ENCODE measurements at regions not wholly inside any gene's neighbourhood (a gene's known extent, or its start where the extent isn't known, plus 50 kb on each side); places are given as distances from the start of the nearest gene placed in this dataset.
"Not testable (repeated sequence)": the region's sequence is repeated elsewhere in the genome, so short reads cannot be mapped to it uniquely, and the experiment has no call there.

DNA sequence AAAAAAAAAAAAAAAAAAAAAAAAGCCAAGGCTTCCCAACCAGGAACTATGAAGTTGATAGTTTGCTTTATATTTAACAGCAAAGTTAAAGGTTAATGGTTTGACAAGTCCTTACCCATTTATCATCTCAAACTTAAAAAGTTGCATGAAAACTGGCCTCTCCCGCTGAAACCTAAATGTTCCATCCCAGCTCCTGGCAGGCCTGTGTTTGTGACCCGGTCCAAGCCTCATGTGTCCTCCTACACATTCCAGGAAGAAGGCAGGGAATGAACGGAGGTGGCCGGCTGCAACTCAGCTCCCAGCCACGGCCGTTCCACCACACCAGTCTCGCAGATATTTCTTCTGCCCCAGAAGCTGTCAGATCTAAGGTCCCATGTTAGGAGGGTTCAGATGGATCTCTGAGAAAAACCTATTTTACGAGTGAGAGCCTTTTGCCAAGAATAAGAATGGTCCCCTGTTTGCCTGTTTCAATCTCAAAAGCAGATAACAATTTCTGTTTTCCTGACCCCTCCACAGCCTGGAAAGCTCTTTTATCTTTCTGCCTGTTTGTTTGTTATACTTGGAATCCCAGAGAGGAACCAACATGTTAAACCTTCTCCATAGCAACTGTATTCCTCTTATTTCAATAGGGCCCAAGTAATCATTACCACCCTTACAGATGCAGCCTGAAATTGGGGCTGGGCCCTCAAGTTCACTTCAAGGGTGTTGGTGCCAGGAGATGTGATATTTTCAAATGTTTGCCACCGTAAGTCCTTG is 56.5 kb downstream of the KCTD12 start:
- in situ Hi-C loops (cut with MboI; ENCODE audit: low pct_unique_long_range_greater_than_20kb, low sequenced_read_pairs): no loop called here
- no peak for DNase-seq

DNA sequence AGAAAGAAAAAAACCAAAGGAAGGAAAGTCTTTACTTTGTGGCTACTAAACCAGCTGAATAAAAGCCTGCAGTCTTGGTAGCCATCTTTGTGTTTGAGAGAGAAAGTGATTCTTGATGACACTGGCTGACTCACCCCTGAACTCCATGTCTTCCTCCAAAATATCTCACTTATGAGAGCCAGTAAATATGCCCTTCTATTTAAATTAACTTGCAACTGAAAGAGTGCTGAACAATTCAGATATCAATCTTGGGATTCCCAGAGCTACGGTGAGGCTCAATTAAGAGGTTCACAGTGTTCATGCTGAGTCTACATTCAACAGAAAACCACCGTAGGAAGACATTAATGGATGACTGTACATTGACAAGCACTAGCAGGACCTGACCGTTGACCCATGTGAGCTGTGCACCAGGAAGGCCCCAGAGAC is 57.9 kb downstream of the KCTD12 start:
- in situ Hi-C loops (cut with MboI; ENCODE audit: low pct_unique_long_range_greater_than_20kb, low sequenced_read_pairs): no loop called here
- DNase-seq: no peak

- no peak for DNase-seq
- in situ Hi-C loops (cut with MboI; ENCODE audit: low pct_unique_long_range_greater_than_20kb, low sequenced_read_pairs): no loop called here
These were observed 59.7 kb downstream of the KCTD12 start for GRCh38 chr13:76826527-76826926.

DNA sequence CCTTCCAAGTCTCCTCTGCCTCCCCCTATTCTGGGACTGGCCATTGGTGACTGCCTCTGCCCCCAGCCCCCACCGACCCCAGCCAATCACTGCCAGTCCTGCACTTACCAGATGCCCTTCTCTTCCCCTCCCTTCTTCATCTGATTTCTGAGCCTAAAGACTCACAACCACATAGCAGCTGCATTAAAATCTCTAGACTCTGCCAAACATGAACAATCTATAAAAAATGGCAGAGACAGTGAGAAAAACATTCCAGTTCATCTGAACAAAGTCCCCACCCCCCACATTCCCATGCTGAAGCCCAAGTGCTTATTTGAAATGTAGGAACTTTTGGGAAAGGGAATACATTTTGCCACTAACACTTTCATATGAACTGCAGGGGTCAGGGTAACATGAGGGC is 60.8 kb downstream of the KCTD12 start:
- in situ Hi-C loops (cut with MboI; ENCODE audit: low pct_unique_long_range_greater_than_20kb, low sequenced_read_pairs): no loop called here

GRCh38 chr13:76823969-76824368 is 62.2 kb downstream of the KCTD12 start:
- no peak for DNase-seq
- in situ Hi-C loops (cut with MboI; ENCODE audit: low pct_unique_long_range_greater_than_20kb, low sequenced_read_pairs): no loop called here

More for the DNA sequence above, 60.8 kb downstream of the KCTD12 start:
- DNase-seq: no peak

- DNase-seq: peak; percentile 25
- in situ Hi-C loops (cut with MboI; ENCODE audit: low pct_unique_long_range_greater_than_20kb, low sequenced_read_pairs): no loop called here
These were observed 63.4 kb downstream of the KCTD12 start for GRCh38 chr13:76822698-76823267.

DNA sequence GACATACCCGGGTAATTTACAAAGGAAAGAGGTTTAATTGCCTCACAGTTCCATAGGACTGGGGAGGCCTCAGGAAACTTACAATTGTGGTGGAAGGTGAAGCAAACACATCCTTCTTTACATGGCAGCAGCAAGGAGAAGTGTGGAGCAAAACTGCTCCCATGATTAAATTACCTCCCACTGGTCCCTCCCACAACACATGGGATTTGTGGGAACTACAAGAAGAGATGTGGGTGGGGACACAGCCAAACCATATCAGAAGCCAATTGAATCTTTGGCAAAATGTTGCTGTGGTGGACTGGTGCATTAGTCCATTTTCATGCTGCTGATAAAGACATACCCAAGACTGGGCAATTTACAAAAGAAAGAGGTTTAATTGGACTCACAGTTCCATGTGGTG is 65.0 kb downstream of the KCTD12 start:
- in situ Hi-C loops (cut with MboI; ENCODE audit: low pct_unique_long_range_greater_than_20kb, low sequenced_read_pairs); DNase-seq: not testable (repeated sequence)

DNA sequence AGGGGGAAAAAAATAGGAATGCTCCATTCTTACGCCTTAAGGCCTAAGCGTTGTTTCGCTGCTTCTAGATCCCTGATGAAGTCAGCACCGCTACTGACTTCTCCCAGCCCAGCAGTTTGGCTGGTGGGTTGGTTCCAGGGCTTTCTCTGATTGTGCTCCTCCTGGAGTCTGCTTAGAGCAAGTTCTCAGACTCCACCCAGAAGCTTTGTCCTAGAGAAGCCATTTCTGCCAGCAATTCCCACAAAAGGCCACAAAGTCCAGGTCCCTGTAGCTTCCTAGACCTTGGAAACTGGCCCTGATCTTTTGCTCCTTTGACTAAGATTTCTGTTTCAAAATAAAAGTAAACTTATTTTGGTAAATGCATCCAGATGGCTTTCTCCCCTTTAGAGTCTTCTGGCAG is 65.4 kb downstream of the KCTD12 start:
- in situ Hi-C loops (cut with MboI; ENCODE audit: low pct_unique_long_range_greater_than_20kb, low sequenced_read_pairs): no loop called here
- DNase-seq: no peak

DNA sequence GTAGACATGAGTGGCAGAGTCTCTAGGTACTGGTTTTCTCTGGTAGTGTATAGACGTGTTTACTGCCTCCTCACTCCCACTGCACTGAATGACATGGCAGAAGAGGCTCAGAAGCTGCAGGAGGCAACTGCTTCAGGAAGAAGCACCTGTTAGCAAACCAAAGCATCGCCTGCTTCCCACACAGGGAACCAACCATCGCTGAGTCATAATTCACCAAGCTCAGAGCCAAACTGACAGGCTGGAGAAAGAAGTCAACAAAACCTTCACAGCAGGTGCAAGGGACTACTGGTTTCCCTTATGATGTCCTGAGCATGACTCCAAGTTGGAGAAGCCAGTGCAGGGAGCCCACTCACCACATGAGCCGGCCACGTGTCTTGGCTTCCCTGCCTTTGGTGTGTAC is 69.8 kb downstream of the KCTD12 start:
- in situ Hi-C loops (cut with MboI; ENCODE audit: low pct_unique_long_range_greater_than_20kb, low sequenced_read_pairs): no loop called here
- no peak for DNase-seq

DNA sequence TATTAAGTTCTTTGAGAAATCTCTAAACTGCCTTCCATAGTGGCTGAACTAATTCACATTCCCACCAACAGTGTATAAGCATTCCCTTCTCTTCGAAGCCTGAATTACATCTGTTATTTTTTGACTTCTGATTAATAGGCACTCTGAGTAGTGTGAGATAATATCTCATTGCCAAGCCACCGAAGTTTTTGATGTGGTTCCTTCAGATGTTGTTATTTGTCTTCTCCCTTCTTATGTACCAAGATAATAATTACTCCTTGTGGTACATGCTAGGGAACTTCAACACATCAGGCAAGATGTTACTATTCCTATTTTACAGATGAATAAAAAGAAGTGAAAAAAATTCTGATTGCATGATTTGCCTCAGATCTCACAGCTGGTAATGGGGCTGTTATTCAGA is 70.9 kb downstream of the KCTD12 start:
- in situ Hi-C loops (cut with MboI; ENCODE audit: low pct_unique_long_range_greater_than_20kb, low sequenced_read_pairs): no loop called here
- DNase-seq: no peak

DNA sequence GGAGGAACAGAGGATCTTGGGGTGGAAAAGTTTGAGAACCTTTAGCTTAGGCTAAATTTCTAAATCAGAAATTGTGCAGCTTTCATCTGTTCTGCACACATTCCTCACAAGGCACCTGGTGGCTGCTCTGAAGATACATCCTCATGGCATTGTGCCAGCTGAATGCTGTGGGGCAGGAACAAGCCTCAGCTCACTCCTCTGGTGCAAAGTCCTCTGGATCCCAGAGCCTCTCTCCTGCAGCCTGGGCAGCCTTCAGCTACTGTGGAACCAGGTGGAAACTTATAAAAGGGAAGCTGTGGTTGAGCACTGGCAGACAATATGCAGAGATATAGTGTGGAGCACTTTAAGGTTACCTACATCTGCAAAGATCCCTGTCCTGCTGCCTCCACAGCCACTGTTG is 72.3 kb downstream of the KCTD12 start:
- in situ Hi-C loops (cut with MboI; ENCODE audit: low pct_unique_long_range_greater_than_20kb, low sequenced_read_pairs): no loop called here
- DNase-seq: peak; percentile 14

DNA sequence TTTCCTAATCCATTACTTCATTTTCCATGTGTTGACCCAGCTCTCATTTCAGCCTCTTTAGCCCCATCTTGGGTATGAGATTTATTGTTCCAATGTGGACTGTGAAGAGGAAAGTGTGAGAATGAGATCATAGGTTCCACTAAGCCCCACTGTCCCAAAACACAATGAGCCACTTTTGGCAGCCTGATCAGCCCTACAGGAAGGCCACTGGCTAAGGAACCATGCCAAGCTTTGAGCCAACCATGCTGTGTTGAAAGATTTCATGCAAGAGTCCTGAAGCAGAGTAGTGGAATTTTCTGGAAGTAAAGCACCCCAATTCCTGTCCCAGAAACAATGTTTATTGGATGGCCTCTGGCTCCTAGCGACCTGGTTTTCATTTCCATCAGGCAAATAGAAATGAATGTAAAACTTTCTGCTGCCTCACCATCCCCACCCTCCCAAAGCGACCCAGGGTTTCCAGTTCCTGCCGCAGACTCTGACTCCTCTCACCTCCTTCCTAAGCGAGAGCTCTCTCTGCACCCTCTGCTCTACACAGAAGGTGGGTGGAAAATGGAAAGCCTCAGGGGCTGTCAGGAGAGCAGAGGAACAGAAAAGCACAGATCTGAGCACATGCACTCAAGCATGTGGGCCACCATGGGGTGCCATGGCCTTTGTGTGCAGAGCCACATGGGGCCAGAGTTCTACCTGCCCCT is 73.1 kb downstream of the KCTD12 start:
- in situ Hi-C loops (cut with MboI; ENCODE audit: low pct_unique_long_range_greater_than_20kb, low sequenced_read_pairs): no loop called here
- no peak for DNase-seq

DNA sequence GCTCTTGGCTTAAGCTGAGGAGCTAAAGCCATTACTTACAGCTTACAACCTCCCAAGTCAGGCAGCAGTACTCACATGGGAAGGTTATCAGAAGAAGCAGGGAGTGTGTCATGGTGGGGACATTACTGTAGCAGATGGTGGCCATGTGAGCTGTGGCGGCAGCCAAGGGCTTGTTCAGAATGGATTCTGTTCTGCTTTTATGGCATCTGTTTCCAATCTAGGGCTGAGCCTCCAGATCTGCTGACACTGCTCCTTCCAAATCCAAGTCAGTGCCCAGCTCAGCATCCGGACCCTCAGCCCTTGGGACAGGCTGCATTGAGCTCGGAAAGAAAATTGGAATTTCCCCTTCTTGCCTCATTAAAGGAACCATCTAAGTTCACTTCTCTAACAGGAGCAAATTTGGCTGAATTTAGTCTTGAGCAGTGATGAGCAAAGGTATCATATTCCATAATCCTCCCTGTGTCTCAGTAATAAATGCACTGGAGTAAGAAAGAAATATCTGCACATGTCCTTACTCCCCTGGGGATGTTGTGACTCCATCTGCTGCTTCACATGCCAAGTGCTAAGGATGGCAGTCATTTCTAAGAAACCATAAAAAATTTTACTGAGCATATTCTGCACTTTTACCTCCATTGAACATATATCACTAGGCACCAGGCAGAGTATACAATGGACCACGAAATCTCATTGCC is 73.9 kb downstream of the KCTD12 start:
- no peak for DNase-seq
- in situ Hi-C loops (cut with MboI; ENCODE audit: low pct_unique_long_range_greater_than_20kb, low sequenced_read_pairs): no loop called here

DNA sequence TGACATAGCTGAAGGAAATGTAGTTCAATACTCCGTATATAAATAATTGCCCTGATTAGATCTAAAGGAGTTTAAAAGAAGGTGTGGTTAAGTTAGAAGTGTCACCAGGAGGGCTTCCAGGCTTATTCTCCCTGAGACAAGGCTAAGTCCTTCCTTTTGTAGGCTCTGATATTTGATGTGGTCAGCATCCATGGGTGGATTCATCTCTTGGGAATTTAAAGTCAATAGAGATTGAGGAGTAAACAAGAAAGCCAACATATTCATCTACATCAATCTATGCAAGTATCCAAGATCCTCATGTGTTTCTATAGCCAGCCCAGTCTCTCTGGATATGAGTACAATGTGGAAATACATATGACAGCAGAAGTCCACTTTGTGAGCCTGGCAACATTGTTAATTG is 76.8 kb downstream of the KCTD12 start:
- DNase-seq: no peak
- in situ Hi-C loops (cut with MboI; ENCODE audit: low pct_unique_long_range_greater_than_20kb, low sequenced_read_pairs): no loop called here

GRCh38 chr13:76808927-76809326 is 77.3 kb downstream of the KCTD12 start:
- no peak for DNase-seq
- in situ Hi-C loops (cut with MboI; ENCODE audit: low pct_unique_long_range_greater_than_20kb, low sequenced_read_pairs): no loop called here

GRCh38 chr13:76804801-76805200 is 81.4 kb downstream of the KCTD12 start:
- in situ Hi-C loops (cut with MboI; ENCODE audit: low pct_unique_long_range_greater_than_20kb, low sequenced_read_pairs): no loop called here

GRCh38 chr13:76803831-76804230 is 82.4 kb downstream of the KCTD12 start:
- no peak for DNase-seq
- in situ Hi-C loops (cut with MboI; ENCODE audit: low pct_unique_long_range_greater_than_20kb, low sequenced_read_pairs): no loop called here

More at GRCh38 chr13:76804801-76805200, 81.4 kb downstream of the KCTD12 start:
- DNase-seq: no peak

DNA sequence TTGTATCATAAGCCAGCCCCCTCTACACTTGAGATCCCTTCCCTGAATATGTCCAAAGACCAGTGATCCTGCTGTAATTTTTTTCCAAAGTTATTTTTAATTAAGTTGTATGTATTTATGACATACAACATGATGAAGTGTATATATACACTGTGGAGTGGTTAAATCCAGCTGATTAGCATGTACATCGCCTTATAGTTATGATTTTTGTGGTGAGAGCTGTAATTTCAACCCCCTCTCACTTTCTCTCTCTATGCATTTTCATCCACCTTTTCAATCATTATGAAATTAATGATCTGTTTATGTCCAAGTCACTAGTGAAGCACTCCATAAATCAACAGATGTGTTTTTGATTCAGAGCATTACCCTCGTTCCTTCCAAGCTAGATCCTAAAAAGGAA is 85.3 kb downstream of the KCTD12 start:
- DNase-seq: no peak

DNA sequence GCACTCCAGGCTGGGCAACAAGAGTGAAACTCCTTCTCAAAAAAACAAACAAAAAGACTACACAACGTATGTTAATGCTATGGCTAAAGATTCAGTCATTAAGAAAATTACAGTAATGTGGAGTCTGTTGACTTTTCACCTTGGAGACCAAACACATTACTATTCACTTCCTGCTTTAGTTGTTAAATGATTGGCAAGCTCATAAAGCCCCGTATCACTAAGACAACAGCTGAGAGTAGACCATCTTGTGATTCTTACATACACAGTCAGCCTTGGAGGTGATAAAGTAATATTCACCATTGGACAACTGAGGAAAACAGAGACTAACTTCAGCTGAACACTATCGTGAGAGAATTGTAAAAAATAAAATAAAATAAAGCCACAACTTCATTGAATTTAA is 86.5 kb downstream of the KCTD12 start:
- in situ Hi-C loops (cut with MboI; ENCODE audit: low pct_unique_long_range_greater_than_20kb, low sequenced_read_pairs): no loop called here
- DNase-seq: no peak

More for the DNA sequence above, 85.3 kb downstream of the KCTD12 start:
- in situ Hi-C loops (cut with MboI; ENCODE audit: low pct_unique_long_range_greater_than_20kb, low sequenced_read_pairs): no loop called here

GRCh38 chr13:76798037-76798436 is 88.2 kb downstream of the KCTD12 start:
- DNase-seq: peak; percentile 18
- in situ Hi-C loops (cut with MboI; ENCODE audit: low pct_unique_long_range_greater_than_20kb, low sequenced_read_pairs): no loop called here
